MG63 (cell line): ENCODE measurements at regions not wholly inside any gene's neighbourhood (a gene's known extent, or its start where the extent isn't known, plus 50 kb on each side); places are given as distances from the start of the nearest gene placed in this dataset.
"Not testable (repeated sequence)": the region's sequence is repeated elsewhere in the genome, so short reads cannot be mapped to it uniquely, and the experiment has no call there.

ENCODE experiments used
- DNase-seq: peaks from one replicate; pipeline ENCODE4 v3.0.0-alpha.2; 2020
- H3K27me3 ChIP-seq: fragments of 250-450 bp; sonication (Bioruptor Pico); 2 replicates; pipeline ENCODE4 v1.5.1; 2020; ENCODE audit warnings: mild to moderate bottlenecking, moderate library complexity
- H3K36me3 ChIP-seq: fragments of 250-450 bp; sonication (Bioruptor Pico); 2 replicates; pipeline ENCODE4 v1.5.1; 2020; ENCODE audit warnings: mild to moderate bottlenecking, moderate library complexity
- H3K4me3 ChIP-seq: fragments of 250-450 bp; sonication (Bioruptor Pico); 2 replicates; pipeline ENCODE4 v1.5.1; 2020; ENCODE audit warnings: mild to moderate bottlenecking, moderate library complexity
- H3K9me3 ChIP-seq: fragments of 250-450 bp; sonication (Bioruptor Pico); 2 replicates; pipeline ENCODE4 v1.5.1; 2020; ENCODE audit warnings: mild to moderate bottlenecking, moderate library complexity

- Histone ChIP-seq H3K36me3 (no peaks in the 10 kb centered on the region), H3K9me3 (no peaks in the 10 kb centered on the region), H3K27me3 (no peaks in the 10 kb centered on the region), H3K4me3 (no peak overlapping the region)
- DNase-seq = no peak
Observed at GRCh38 chr17:53659181-53659580, 163.5 kb upstream of the KIF2B start.

GRCh38 chr17:53655591-53655990 lies 167.1 kb upstream of the KIF2B start:
- no peaks in the 10 kb centered on the region for H3K36me3 ChIP-seq
- no peaks in the 10 kb centered on the region for H3K9me3 ChIP-seq
- H3K27me3 ChIP-seq = no peaks in the 10 kb centered on the region
- no peak overlapping the region for H3K4me3 ChIP-seq
- no peak for DNase-seq

- H3K9me3 ChIP-seq = no peaks in the 10 kb centered on the region
- no peak overlapping the region for H3K4me3 ChIP-seq
- no peaks in the 10 kb centered on the region for H3K27me3 ChIP-seq
- DNase-seq = no peak
- no peaks in the 10 kb centered on the region for H3K36me3 ChIP-seq
Observed at GRCh38 chr17:53649201-53649600, 173.5 kb upstream of the KIF2B start.

- H3K9me3 ChIP-seq = no peaks in the 10 kb centered on the region
- no peaks in the 10 kb centered on the region for H3K36me3 ChIP-seq
- DNase-seq = no peak
- no peak overlapping the region for H3K4me3 ChIP-seq
- H3K27me3 ChIP-seq = no peaks in the 10 kb centered on the region
Observed at GRCh38 chr17:53646835-53647234, 175.9 kb upstream of the KIF2B start.

- Histone ChIP-seq H3K27me3 (no peaks in the 10 kb centered on the region), H3K4me3 (no peak overlapping the region), H3K36me3 (no peaks in the 10 kb centered on the region), H3K9me3 (no peaks in the 10 kb centered on the region)
- no peak for DNase-seq
Observed at GRCh38 chr17:53640808-53641207, 181.9 kb upstream of the KIF2B start.

- no peaks in the 10 kb centered on the region for H3K27me3 ChIP-seq
- no peaks in the 10 kb centered on the region for H3K36me3 ChIP-seq
- no peak for DNase-seq
- H3K9me3 ChIP-seq = no peaks in the 10 kb centered on the region
- H3K4me3 ChIP-seq = no peak overlapping the region
Observed at GRCh38 chr17:53635444-53635843, 187.3 kb upstream of the KIF2B start.

GRCh38 chr17:53633856-53634255 lies 188.9 kb upstream of the KIF2B start:
- H3K4me3 ChIP-seq = no peak overlapping the region
- no peaks in the 10 kb centered on the region for H3K36me3 ChIP-seq
- DNase-seq = no peak
- H3K27me3 ChIP-seq = no peaks in the 10 kb centered on the region
- H3K9me3 ChIP-seq = no peaks in the 10 kb centered on the region

GRCh38 chr17:53631486-53631885 lies 191.2 kb upstream of the KIF2B start:
- H3K4me3 ChIP-seq = no peak overlapping the region
- no peak for DNase-seq
- H3K9me3 ChIP-seq = no peaks in the 10 kb centered on the region
- no peaks in the 10 kb centered on the region for H3K36me3 ChIP-seq
- no peaks in the 10 kb centered on the region for H3K27me3 ChIP-seq

GRCh38 chr17:53630638-53631037 lies 192.1 kb upstream of the KIF2B start:
- H3K9me3 ChIP-seq = no peaks in the 10 kb centered on the region
- H3K36me3 ChIP-seq = no peaks in the 10 kb centered on the region
- no peak for DNase-seq
- H3K4me3 ChIP-seq = no peak overlapping the region
- no peaks in the 10 kb centered on the region for H3K27me3 ChIP-seq

- no peaks in the 10 kb centered on the region for H3K27me3 ChIP-seq
- H3K36me3 ChIP-seq = no peaks in the 10 kb centered on the region
- no peak overlapping the region for H3K4me3 ChIP-seq
- H3K9me3 ChIP-seq = no peaks in the 10 kb centered on the region
- DNase-seq = no peak
Observed at GRCh38 chr17:53630115-53630514, 192.6 kb upstream of the KIF2B start.

- no peak for DNase-seq
- no peaks in the 10 kb centered on the region for H3K9me3 ChIP-seq
- H3K27me3 ChIP-seq = no peaks in the 10 kb centered on the region
- no peak overlapping the region for H3K4me3 ChIP-seq
- H3K36me3 ChIP-seq = no peaks in the 10 kb centered on the region
Observed at GRCh38 chr17:53629188-53629587, 193.5 kb upstream of the KIF2B start.

- Histone ChIP-seq H3K27me3 (no peaks in the 10 kb centered on the region), H3K9me3 (no peaks in the 10 kb centered on the region), H3K36me3 (no peaks in the 10 kb centered on the region), H3K4me3 (no peak overlapping the region)
- no peak for DNase-seq
Observed at GRCh38 chr17:53628011-53628410, 194.7 kb upstream of the KIF2B start.

GRCh38 chr17:53627511-53627910 lies 195.2 kb upstream of the KIF2B start:
- Histone ChIP-seq H3K4me3 (no peak overlapping the region), H3K36me3 (no peaks in the 10 kb centered on the region), H3K27me3 (no peaks in the 10 kb centered on the region), H3K9me3 (no peaks in the 10 kb centered on the region)
- DNase-seq = no peak

- no peak for DNase-seq
- Histone ChIP-seq H3K4me3 (no peak overlapping the region), H3K9me3 (no peaks in the 10 kb centered on the region), H3K27me3 (no peaks in the 10 kb centered on the region), H3K36me3 (no peaks in the 10 kb centered on the region)
Observed at GRCh38 chr17:53626286-53626685, 196.4 kb upstream of the KIF2B start.

- H3K4me3 ChIP-seq = no peak overlapping the region
- H3K9me3 ChIP-seq = no peaks in the 10 kb centered on the region
- no peaks in the 10 kb centered on the region for H3K27me3 ChIP-seq
- no peaks in the 10 kb centered on the region for H3K36me3 ChIP-seq
- DNase-seq = no peak
Observed at GRCh38 chr17:53619025-53619424, 203.7 kb upstream of the KIF2B start.

GRCh38 chr17:53608208-53608607 lies 214.5 kb upstream of the KIF2B start:
- H3K27me3 ChIP-seq, H3K36me3 ChIP-seq, H3K9me3 ChIP-seq, H3K4me3 ChIP-seq, DNase-seq: not testable (repeated sequence)

GRCh38 chr17:53607475-53607874 lies 215.3 kb upstream of the KIF2B start:
- Histone ChIP-seq H3K36me3 (no peaks in the 10 kb centered on the region), H3K4me3 (no peak overlapping the region), H3K27me3 (no peaks in the 10 kb centered on the region), H3K9me3 (peaks cover 3% of the 10 kb centered on the region; the same call in 1 of the 2 replicates)
- no peak for DNase-seq

GRCh38 chr17:53588317-53588716 lies 234.4 kb upstream of the KIF2B start:
- Histone ChIP-seq H3K27me3 (no peaks in the 10 kb centered on the region; the same call in 1 of the 2 replicates), H3K36me3 (no peaks in the 10 kb centered on the region), H3K4me3 (no peak overlapping the region), H3K9me3 (no peaks in the 10 kb centered on the region)
- DNase-seq = no peak

- no peak overlapping the region for H3K4me3 ChIP-seq
- no peak for DNase-seq
Observed at GRCh38 chr17:53574038-53574437, 248.7 kb upstream of the KIF2B start.

More at GRCh38 chr17:53574038-53574437, 248.7 kb upstream of the KIF2B start:
- no peaks in the 10 kb centered on the region for H3K9me3 ChIP-seq
- no peaks in the 10 kb centered on the region for H3K27me3 ChIP-seq
- H3K36me3 ChIP-seq = no peaks in the 10 kb centered on the region
